Activated naive CD4-positive, alpha-beta T cell treated with anti-CD3 and anti-CD28 coated beads, Interleukin-2, amount 50 U/mL, for 16 hours (primary cell): ENCODE measurements at regions not wholly inside any gene's neighbourhood (a gene's known extent, or its start where the extent isn't known, plus 50 kb on each side); places are given as distances from the start of the nearest gene placed in this dataset.
"Not testable (repeated sequence)": the region's sequence is repeated elsewhere in the genome, so short reads cannot be mapped to it uniquely, and the experiment has no call there.

Experiments
- DNase-seq: peaks from one replicate; pipeline ENCODE4 v3.0.0-alpha.2; 2020

- DNase-seq: not testable (repeated sequence)
Measured at GRCh38 chr21:7837315-7837714, 2684.1 kb upstream of the TPTE start.

- DNase-seq: not testable (repeated sequence)
Measured at GRCh38 chr21:7853426-7853825, 2668.0 kb upstream of the TPTE start.

- not testable (repeated sequence) for DNase-seq
Measured at GRCh38 chr21:7853836-7854235, 2667.5 kb upstream of the TPTE start.
